Ishikawa (cell line): ENCODE measurements at regions not wholly inside any gene's neighbourhood (a gene's known extent, or its start where the extent isn't known, plus 50 kb on each side); places are given as distances from the start of the nearest gene placed in this dataset.

ENCODE experiments used
- CEBPB ChIP-seq: IDR thresholded peaks from 2 replicates; pipeline ENCODE4 v1.6.1; 2012
- CREB1 ChIP-seq: IDR thresholded peaks from 2 replicates; pipeline ENCODE4 v1.6.1; 2012; ENCODE audit warnings: low read depth
- EGR1 ChIP-seq: IDR thresholded peaks from 2 replicates; pipeline ENCODE4 v1.6.1; 2012
- EP300 ChIP-seq: IDR thresholded peaks from 2 replicates; pipeline ENCODE4 v1.6.1; 2012; ENCODE audit warnings: borderline replicate concordance
- FOXM1 ChIP-seq: IDR thresholded peaks from 2 replicates; pipeline ENCODE4 v1.6.1; 2012; ENCODE audit warnings: low read depth, borderline replicate concordance
- NFIC ChIP-seq: IDR thresholded peaks from 2 replicates; pipeline ENCODE4 v1.6.1; 2012
- RAD21 ChIP-seq: IDR thresholded peaks from 2 replicates; pipeline ENCODE4 v1.6.1; 2012; ENCODE audit warnings: low read depth
- REST ChIP-seq: IDR thresholded peaks from 2 replicates; pipeline ENCODE4 v1.6.1; 2012; ENCODE audit warnings: low read depth, mild to moderate bottlenecking
- TAF1 ChIP-seq: IDR thresholded peaks from 2 replicates; pipeline ENCODE4 v1.6.1; 2012; ENCODE audit warnings: low read depth, mild to moderate bottlenecking
- YY1 ChIP-seq: IDR thresholded peaks from 2 replicates; pipeline ENCODE4 v1.6.1; 2012; ENCODE audit warnings: low read depth
- ZBTB7A ChIP-seq: IDR thresholded peaks from 2 replicates; pipeline ENCODE4 v1.6.1; 2012; ENCODE audit warnings: low read depth
- TF ChIP-seq, protein P1 (sequence below): IDR thresholded peaks from 2 replicates; pipeline ENCODE4 v1.6.1; 2012

DNA sequence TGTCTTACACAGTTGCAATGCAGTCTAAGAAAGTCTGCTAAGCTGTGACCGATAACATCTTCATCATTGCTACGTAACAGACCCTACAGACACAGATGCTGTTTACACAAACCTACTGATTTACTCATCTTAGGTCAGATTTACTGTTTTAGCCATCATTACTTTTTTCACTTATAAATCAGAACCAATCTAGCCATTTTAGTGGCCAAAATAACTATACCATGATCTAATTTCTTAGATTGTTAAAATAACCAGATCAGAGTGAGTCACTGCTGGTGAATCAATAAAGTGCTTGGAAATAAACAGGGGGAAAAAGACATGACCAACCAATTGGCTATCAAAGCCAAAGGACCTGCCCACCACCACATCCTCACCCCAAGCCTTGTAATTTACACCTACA lies 57.0 kb upstream of the FOXN3 start:
- TF ChIP-seq FOXM1 (no peak), EP300 (no peak), EGR1 (no peak), RAD21 (no peak), TAF1 (no peak), CEBPB (no peak), REST (no peak), CREB1 (no peak), YY1 (no peak), NFIC (no peak), ZBTB7A (no peak)
- TF ChIP-seq, protein P1, sequence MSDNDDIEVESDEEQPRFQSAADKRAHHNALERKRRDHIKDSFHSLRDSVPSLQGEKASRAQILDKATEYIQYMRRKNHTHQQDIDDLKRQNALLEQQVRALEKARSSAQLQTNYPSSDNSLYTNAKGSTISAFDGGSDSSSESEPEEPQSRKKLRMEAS = no peak
